ENCODE measurements at regions not wholly inside any gene's neighbourhood (a gene's known extent, or its start where the extent isn't known, plus 50 kb on each side); places are given as distances from the start of the nearest gene placed in this dataset.
"Not testable (repeated sequence)": the region's sequence is repeated elsewhere in the genome, so short reads cannot be mapped to it uniquely, and the experiment has no call there.

- H3K27ac Mint-ChIP-seq; intact Hi-C loops (cut with micrococcal nuclease); H3K27me3 Mint-ChIP-seq (ENCODE audit: insufficient read depth); H3K4me1 Mint-ChIP-seq (ENCODE audit: low read depth); H3K36me3 Mint-ChIP-seq (ENCODE audit: low read depth); H3K4me3 Mint-ChIP-seq; DNase-seq (ENCODE audit: low spot score): not testable (repeated sequence)
- H3K9me3 Mint-ChIP-seq, result peaks cover 19% of the 10 kb centered on the region
Measured at GRCh38 chr4:137354562-137354961, 177.7 kb downstream of the PCDH18 start.

- no peaks in the 10 kb centered on the region for H3K4me1 Mint-ChIP-seq (ENCODE audit: low read depth)
- H3K36me3 Mint-ChIP-seq (ENCODE audit: low read depth), result no peaks in the 10 kb centered on the region
- peaks cover 5% of the 10 kb centered on the region for H3K9me3 Mint-ChIP-seq
- no peak for DNase-seq (ENCODE audit: low spot score)
- no peaks in the 10 kb centered on the region for H3K27me3 Mint-ChIP-seq (ENCODE audit: insufficient read depth)
- no peak overlapping the region for H3K4me3 Mint-ChIP-seq
- intact Hi-C loops (cut with micrococcal nuclease), result no loop called here
- H3K27ac Mint-ChIP-seq, result no peak overlapping the region
Measured at GRCh38 chr4:137347371-137347770, 184.9 kb downstream of the PCDH18 start.

- no peaks in the 10 kb centered on the region for H3K9me3 Mint-ChIP-seq
- no peak overlapping the region for H3K27ac Mint-ChIP-seq
- H3K27me3 Mint-ChIP-seq (ENCODE audit: insufficient read depth), result no peaks in the 10 kb centered on the region
- DNase-seq (ENCODE audit: low spot score), result no peak
- H3K36me3 Mint-ChIP-seq (ENCODE audit: low read depth), result no peaks in the 10 kb centered on the region
- intact Hi-C loops (cut with micrococcal nuclease), result no loop called here
- H3K4me3 Mint-ChIP-seq, result no peak overlapping the region
- H3K4me1 Mint-ChIP-seq (ENCODE audit: low read depth), result no peaks in the 10 kb centered on the region
Measured at GRCh38 chr4:137345597-137345996, 186.7 kb downstream of the PCDH18 start.

- H3K4me3 Mint-ChIP-seq, result no peak overlapping the region
- no peaks in the 10 kb centered on the region for H3K9me3 Mint-ChIP-seq
- DNase-seq (ENCODE audit: low spot score), result no peak
- no peaks in the 10 kb centered on the region for H3K4me1 Mint-ChIP-seq (ENCODE audit: low read depth)
- no peaks in the 10 kb centered on the region for H3K27me3 Mint-ChIP-seq (ENCODE audit: insufficient read depth)
- no peak overlapping the region for H3K27ac Mint-ChIP-seq
- H3K36me3 Mint-ChIP-seq (ENCODE audit: low read depth), result no peaks in the 10 kb centered on the region
- intact Hi-C loops (cut with micrococcal nuclease), result no loop called here
Measured at GRCh38 chr4:137343221-137343620, 189.1 kb downstream of the PCDH18 start.

GRCh38 chr4:137333031-137333430 is 199.3 kb downstream of the PCDH18 start:
- no peaks in the 10 kb centered on the region for H3K36me3 Mint-ChIP-seq (ENCODE audit: low read depth)
- no peak overlapping the region for H3K4me3 Mint-ChIP-seq
- intact Hi-C loops (cut with micrococcal nuclease), result no loop called here
- H3K9me3 Mint-ChIP-seq, result peaks cover 7% of the 10 kb centered on the region
- no peak for DNase-seq (ENCODE audit: low spot score)
- H3K27ac Mint-ChIP-seq, result no peak overlapping the region
- no peaks in the 10 kb centered on the region for H3K4me1 Mint-ChIP-seq (ENCODE audit: low read depth)
- H3K27me3 Mint-ChIP-seq (ENCODE audit: insufficient read depth), result no peaks in the 10 kb centered on the region

DNA sequence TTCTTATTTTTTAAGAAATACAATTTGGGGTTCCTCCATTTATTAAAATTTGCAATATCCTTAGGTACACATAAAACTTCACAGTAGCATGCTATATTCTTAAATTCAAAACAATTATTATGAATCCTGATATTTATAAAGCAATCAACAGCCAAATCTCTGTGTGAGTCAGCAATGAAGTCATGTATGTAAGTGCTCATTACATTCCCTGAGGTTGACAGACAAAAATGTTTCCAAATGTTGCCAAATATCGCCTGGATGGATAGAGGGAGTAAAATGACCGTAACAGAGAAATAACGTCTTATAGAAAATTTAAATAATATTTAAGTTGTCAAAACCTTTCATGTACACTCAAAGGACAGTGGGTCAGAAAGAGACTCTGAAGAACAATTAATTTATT is 220.0 kb downstream of the PCDH18 start:
- no peak for DNase-seq (ENCODE audit: low spot score)
- Mint-ChIP-seq H3K27ac (no peak overlapping the region), H3K4me3 (no peak overlapping the region), H3K36me3 (ENCODE audit: low read depth) (no peaks in the 10 kb centered on the region), H3K27me3 (ENCODE audit: insufficient read depth) (no peaks in the 10 kb centered on the region), H3K9me3 (no peaks in the 10 kb centered on the region), H3K4me1 (ENCODE audit: low read depth) (no peaks in the 10 kb centered on the region)
- intact Hi-C loops (cut with micrococcal nuclease), result no loop called here

DNA sequence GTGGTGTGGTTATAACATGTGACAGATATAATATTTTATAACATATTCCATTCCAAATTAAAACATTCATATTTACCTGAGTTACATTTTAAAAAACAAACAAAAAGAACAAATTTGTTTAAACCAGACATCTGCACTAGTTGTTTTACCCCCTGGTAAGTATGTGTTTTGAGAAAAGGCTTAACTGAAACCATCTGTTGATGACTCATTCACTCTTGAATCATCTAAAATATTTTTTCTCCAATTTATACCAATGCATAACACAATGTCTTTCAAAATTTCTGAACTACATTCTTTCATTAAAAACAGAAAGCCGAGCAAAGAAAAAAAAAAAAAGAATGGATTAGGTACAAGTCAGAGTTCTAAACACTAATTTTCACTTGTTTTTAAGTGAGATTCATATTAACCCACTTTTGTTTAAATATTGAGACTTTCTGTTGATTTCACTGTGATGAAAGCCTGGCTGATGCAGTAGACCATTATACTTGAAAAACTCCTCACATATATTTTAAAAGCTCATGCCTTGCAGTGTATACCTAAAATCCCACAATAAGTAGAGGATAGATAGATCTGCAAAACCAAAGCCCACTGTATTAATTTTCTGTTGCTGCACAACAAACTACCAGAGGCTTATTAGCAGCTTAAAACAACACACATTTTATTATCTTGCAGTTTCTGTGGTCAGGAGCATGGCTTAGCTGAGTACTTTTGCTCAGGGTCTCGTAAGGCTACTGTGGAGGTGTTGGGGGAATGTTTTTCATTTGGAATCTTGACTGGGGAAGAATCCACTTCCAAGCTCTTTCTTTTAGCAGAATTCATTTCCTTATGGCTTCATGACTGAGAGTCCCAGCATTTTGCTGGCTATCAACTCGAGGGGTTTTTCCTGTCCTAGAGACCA is 221.5 kb downstream of the PCDH18 start:
- Mint-ChIP-seq H3K27me3 (ENCODE audit: insufficient read depth) (no peaks in the 10 kb centered on the region), H3K27ac (no peak overlapping the region), H3K9me3 (no peaks in the 10 kb centered on the region), H3K4me3 (no peak overlapping the region), H3K36me3 (ENCODE audit: low read depth) (no peaks in the 10 kb centered on the region), H3K4me1 (ENCODE audit: low read depth) (no peaks in the 10 kb centered on the region)
- no peak for DNase-seq (ENCODE audit: low spot score)
- intact Hi-C loops (cut with micrococcal nuclease), result no loop called here

DNA sequence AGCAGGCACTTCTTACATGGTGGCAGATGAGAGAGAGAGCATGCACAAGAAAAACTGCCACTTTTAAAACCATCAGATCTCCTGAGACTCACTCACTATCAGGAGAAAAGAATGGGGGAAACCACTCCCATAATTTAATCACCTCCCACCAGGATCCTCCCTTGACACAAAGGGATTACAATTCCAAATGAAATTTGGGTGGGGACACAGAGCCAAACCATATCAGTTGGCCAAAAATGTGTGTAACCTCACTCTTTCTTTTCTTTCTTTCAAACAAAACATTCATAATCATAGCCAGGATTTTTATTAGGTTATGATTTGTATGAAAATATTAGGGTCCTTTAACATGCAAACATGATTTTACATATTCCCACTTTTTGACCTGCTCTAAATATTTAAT is 222.1 kb downstream of the PCDH18 start:
- no peak for DNase-seq (ENCODE audit: low spot score)
- no peaks in the 10 kb centered on the region for H3K4me1 Mint-ChIP-seq (ENCODE audit: low read depth)
- no peaks in the 10 kb centered on the region for H3K9me3 Mint-ChIP-seq
- intact Hi-C loops (cut with micrococcal nuclease), result no loop called here
- no peak overlapping the region for H3K4me3 Mint-ChIP-seq
- H3K27me3 Mint-ChIP-seq (ENCODE audit: insufficient read depth), result no peaks in the 10 kb centered on the region
- H3K36me3 Mint-ChIP-seq (ENCODE audit: low read depth), result no peaks in the 10 kb centered on the region
- H3K27ac Mint-ChIP-seq, result no peak overlapping the region

DNA sequence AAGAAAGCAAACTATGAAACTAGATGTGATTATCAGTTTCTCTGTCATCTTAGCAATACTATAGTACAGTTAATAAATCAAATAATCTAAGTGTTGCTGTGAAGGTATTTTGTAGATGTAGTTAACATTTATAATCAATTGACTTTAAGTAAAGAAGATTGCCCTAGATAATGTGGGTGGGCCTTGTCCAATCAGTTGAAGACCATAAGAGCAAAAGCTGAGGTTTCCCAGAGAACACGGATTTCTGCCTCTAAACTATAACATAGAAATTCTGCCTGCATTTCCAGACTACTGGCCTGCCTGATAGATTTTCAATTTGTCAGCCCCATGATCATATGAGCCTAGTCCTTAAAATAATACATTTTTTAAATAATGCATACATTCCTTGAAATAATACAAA is 222.9 kb downstream of the PCDH18 start:
- H3K36me3 Mint-ChIP-seq (ENCODE audit: low read depth), result no peaks in the 10 kb centered on the region
- intact Hi-C loops (cut with micrococcal nuclease), result no loop called here
- H3K9me3 Mint-ChIP-seq, result no peaks in the 10 kb centered on the region
- no peaks in the 10 kb centered on the region for H3K4me1 Mint-ChIP-seq (ENCODE audit: low read depth)
- no peak for DNase-seq (ENCODE audit: low spot score)
- no peak overlapping the region for H3K4me3 Mint-ChIP-seq
- H3K27ac Mint-ChIP-seq, result no peak overlapping the region
- no peaks in the 10 kb centered on the region for H3K27me3 Mint-ChIP-seq (ENCODE audit: insufficient read depth)

- no peaks in the 10 kb centered on the region for H3K36me3 Mint-ChIP-seq (ENCODE audit: low read depth)
- H3K9me3 Mint-ChIP-seq, result no peaks in the 10 kb centered on the region
- no peak overlapping the region for H3K4me3 Mint-ChIP-seq
- DNase-seq (ENCODE audit: low spot score), result no peak
- intact Hi-C loops (cut with micrococcal nuclease), result no loop called here
- H3K27me3 Mint-ChIP-seq (ENCODE audit: insufficient read depth), result no peaks in the 10 kb centered on the region
- H3K27ac Mint-ChIP-seq, result no peak overlapping the region
- H3K4me1 Mint-ChIP-seq (ENCODE audit: low read depth), result no peaks in the 10 kb centered on the region
Measured at GRCh38 chr4:137307806-137308205, 224.5 kb downstream of the PCDH18 start.

DNA sequence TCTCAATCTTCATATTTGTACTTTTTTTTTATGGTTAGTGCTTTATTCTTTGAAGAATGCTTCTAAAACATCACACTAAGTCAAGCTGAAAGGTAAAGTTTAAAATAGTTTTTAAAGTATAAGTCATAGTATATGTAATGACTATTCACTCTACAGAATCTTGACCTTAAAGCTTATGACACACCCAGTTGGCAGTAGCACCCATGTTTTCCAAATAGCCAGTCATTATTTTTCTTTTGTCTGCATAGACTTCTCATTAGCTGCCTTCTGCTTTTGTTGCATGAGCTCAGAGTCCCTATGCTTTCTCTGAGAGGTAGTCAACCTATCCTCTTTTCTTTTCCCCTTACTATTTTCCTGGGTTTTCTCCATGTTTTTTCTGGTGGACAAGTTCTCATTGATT is 231.5 kb downstream of the PCDH18 start:
- Mint-ChIP-seq H3K36me3 (ENCODE audit: low read depth) (no peaks in the 10 kb centered on the region), H3K9me3 (no peaks in the 10 kb centered on the region), H3K4me1 (ENCODE audit: low read depth) (no peaks in the 10 kb centered on the region), H3K27me3 (ENCODE audit: insufficient read depth) (no peaks in the 10 kb centered on the region), H3K27ac (no peak overlapping the region), H3K4me3 (no peak overlapping the region)
- intact Hi-C loops (cut with micrococcal nuclease), result no loop called here
- no peak for DNase-seq (ENCODE audit: low spot score)

DNA sequence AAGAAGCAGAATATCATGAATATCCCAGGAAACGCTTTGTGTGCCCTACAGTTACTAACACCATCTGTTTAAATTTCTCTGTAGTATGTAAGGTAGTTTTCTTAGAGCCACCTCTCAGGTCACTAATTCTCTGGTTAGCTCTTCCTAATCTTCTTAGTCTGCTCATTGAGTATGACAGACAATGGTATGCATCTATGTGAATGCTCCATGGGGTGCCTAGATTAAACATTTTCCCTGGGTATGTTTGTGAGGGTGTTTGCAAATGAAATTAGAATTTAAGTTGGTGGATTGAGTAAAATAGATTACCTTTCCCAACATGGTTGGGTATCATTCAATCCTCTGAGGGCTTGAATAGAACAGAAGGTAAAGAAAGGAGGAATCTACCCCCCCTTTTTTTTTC is 233.0 kb downstream of the PCDH18 start:
- H3K4me3 Mint-ChIP-seq, result no peak overlapping the region
- no peaks in the 10 kb centered on the region for H3K9me3 Mint-ChIP-seq
- no peaks in the 10 kb centered on the region for H3K27me3 Mint-ChIP-seq (ENCODE audit: insufficient read depth)
- H3K4me1 Mint-ChIP-seq (ENCODE audit: low read depth), result no peaks in the 10 kb centered on the region
- intact Hi-C loops (cut with micrococcal nuclease), result no loop called here
- DNase-seq (ENCODE audit: low spot score), result no peak
- H3K36me3 Mint-ChIP-seq (ENCODE audit: low read depth), result no peaks in the 10 kb centered on the region
- H3K27ac Mint-ChIP-seq, result no peak overlapping the region

- DNase-seq (ENCODE audit: low spot score), result no peak
- no peak overlapping the region for H3K27ac Mint-ChIP-seq
- H3K4me1 Mint-ChIP-seq (ENCODE audit: low read depth), result no peaks in the 10 kb centered on the region
- intact Hi-C loops (cut with micrococcal nuclease), result no loop called here
- no peaks in the 10 kb centered on the region for H3K36me3 Mint-ChIP-seq (ENCODE audit: low read depth)
- no peaks in the 10 kb centered on the region for H3K9me3 Mint-ChIP-seq
- no peak overlapping the region for H3K4me3 Mint-ChIP-seq
- H3K27me3 Mint-ChIP-seq (ENCODE audit: insufficient read depth), result no peaks in the 10 kb centered on the region
Measured at GRCh38 chr4:137293281-137293680, 239.0 kb downstream of the PCDH18 start.

- H3K36me3 Mint-ChIP-seq (ENCODE audit: low read depth), result no peaks in the 10 kb centered on the region
- no peak overlapping the region for H3K27ac Mint-ChIP-seq
- H3K4me1 Mint-ChIP-seq (ENCODE audit: low read depth), result no peaks in the 10 kb centered on the region
- H3K4me3 Mint-ChIP-seq, result no peak overlapping the region
- no peaks in the 10 kb centered on the region for H3K9me3 Mint-ChIP-seq
- H3K27me3 Mint-ChIP-seq (ENCODE audit: insufficient read depth), result no peaks in the 10 kb centered on the region
- intact Hi-C loops (cut with micrococcal nuclease), result no loop called here
- no peak for DNase-seq (ENCODE audit: low spot score)
Measured at GRCh38 chr4:137283737-137284136, 248.6 kb downstream of the PCDH18 start.

All from activated T-helper 1 cell treated with anti-CD3 and anti-CD28 coated beads, Interleukin-12 subunit alpha, Interleukin-12 subunit beta, Interleukin-2, Interleukin-4 antibody, amounts not matched to agents 30 ng/mL and 10 ng/mL and 1 ng/mL, durations not matched to agents 14 hours and 24 hours and 36 hours (primary cell).